ENCODE measurements at regions not wholly inside any gene's neighbourhood (a gene's known extent, or its start where the extent isn't known, plus 50 kb on each side); places are given as distances from the start of the nearest gene placed in this dataset.
"Not testable (repeated sequence)": the region's sequence is repeated elsewhere in the genome, so short reads cannot be mapped to it uniquely, and the experiment has no call there.

- ATAC-seq; DNase-seq (ENCODE audit: low spot score): not testable (repeated sequence)
These were observed 115.6 kb upstream of the MARK1 start for GRCh38 chr1:220412382-220412781.

- no peak for ATAC-seq
- DNase-seq (ENCODE audit: low spot score), result no peak
These were observed 117.3 kb upstream of the MARK1 start for GRCh38 chr1:220410611-220411010.

GRCh38 chr1:220409771-220410595 is 118.0 kb upstream of the MARK1 start:
- DNase-seq (ENCODE audit: low spot score) (no peak), ATAC-seq (no peak)

DNA sequence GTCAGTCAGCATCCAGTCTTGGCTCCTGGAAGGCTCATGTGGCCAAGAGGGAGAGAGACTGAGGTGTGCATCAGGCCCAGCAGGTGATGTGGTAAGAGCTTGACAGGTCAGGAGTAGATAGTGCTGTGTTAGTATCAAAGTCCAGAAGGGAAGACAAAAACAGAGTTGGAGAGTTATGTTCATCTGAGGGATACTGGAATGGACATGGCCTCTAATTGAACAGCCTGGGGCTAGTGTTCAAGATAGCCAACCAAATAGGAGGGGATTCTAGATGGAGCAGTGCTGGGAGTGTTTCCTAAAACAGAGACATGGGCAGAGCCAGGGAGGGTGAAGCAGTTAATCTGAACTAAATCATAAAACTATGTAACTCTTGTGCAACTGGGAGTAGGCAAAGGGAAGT is 120.7 kb upstream of the MARK1 start:
- DNase-seq (ENCODE audit: low spot score) (no peak), ATAC-seq (peak; percentile 65)

- ATAC-seq (no peak), DNase-seq (ENCODE audit: low spot score) (no peak)
These were observed 126.0 kb upstream of the RAB3GAP2 start for GRCh38 chr1:220398238-220398637.

DNA sequence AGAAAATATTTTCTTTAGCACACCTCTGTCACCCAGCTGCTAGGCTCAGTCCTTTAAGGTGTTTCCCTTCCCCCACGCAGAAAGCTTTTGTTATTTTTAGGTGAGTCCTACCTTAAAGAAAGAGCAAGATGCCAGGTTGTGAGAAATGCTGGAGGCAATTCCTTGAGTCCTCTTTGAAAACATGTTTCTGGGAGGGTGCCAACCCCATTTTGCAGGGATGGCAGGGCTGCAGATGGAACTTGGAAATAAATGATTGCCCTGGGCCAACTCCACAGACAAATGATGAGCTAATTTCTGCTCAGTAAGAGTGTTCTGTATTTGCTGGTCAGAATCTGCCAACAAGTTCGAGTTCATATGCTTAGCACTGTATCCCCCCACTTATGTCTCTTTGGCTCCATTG is 119.2 kb upstream of the RAB3GAP2 start:
- DNase-seq (ENCODE audit: low spot score) (no peak), ATAC-seq (no peak)

DNA sequence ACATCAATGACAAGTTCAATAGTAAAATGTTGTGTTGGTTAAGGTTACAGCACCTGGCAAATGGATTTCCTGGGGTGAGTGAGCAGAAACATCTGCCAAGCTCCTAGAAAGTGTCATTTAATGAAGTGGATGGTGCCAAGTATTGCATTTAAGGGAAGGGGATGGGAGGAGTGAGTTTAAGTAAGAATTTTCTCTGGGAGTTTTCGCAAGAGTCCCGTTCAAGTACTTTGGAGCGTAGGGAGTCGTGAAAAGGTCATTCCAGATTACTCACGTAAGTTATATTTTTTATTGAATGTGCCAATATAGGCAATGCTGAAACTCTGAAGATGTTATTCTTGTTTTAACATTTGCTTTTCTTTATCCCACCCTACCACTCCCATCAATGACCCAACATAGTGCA is 117.4 kb upstream of the RAB3GAP2 start:
- DNase-seq (ENCODE audit: low spot score) (no peak), ATAC-seq (no peak)

- ATAC-seq (peak; percentile 23), DNase-seq (ENCODE audit: low spot score) (no peak)
These were observed 114.4 kb upstream of the RAB3GAP2 start for GRCh38 chr1:220386494-220387195.

DNA sequence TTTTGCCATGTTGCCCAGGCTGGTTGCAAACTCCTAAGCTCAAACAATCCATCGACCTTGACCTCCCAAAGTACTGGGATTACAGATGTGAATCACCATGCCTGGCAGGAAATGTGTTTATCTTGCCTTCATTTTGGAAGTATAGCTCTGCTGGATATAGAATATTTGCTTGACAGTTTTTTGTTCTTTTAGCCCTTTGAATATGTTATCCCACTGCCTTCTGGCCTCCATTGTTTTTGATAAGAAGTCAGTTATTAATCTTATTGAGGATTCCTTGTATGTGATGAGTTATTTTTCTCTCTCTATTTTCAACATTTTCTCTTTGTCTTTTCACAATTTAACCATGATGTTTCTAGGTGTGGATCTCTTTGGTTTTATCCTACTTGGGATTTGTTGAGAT is 112.9 kb upstream of the RAB3GAP2 start:
- DNase-seq (ENCODE audit: low spot score) (no peak), ATAC-seq (no peak)

- ATAC-seq, result no peak
- no peak for DNase-seq (ENCODE audit: low spot score)
These were observed 110.7 kb upstream of the RAB3GAP2 start for GRCh38 chr1:220382994-220383393.

- DNase-seq (ENCODE audit: low spot score) (no peak), ATAC-seq (no peak)
These were observed 108.6 kb upstream of the RAB3GAP2 start for GRCh38 chr1:220380885-220381284.

- no peak for DNase-seq (ENCODE audit: low spot score)
- peak; percentile 23 for ATAC-seq
These were observed 106.5 kb upstream of the RAB3GAP2 start for GRCh38 chr1:220378571-220379302.

DNA sequence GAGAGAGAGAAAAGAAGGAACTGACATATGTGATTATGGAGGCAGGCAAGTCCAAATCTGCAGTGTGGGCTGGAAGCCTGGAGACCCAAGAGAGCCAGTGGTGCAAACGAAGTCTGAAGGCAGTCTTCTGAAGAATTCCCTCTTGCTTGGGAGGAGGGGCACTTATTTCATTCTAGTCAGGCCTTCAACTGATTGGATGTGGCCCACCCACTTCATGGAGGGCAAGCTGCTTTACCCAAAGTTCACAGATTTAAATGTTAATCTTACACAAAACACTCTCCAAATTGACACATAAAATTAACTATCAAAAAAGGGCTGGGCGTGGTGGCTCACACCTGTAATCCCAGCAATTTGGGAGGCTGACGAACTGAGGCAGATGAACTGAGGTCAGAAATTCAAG is 103.5 kb upstream of the RAB3GAP2 start:
- no peak for ATAC-seq
- DNase-seq (ENCODE audit: low spot score), result no peak

- ATAC-seq (no peak), DNase-seq (ENCODE audit: low spot score) (no peak)
These were observed 102.2 kb upstream of the RAB3GAP2 start for GRCh38 chr1:220374449-220374848.

GRCh38 chr1:220372451-220372850 is 100.2 kb upstream of the RAB3GAP2 start:
- no peak for DNase-seq (ENCODE audit: low spot score)
- no peak for ATAC-seq

DNA sequence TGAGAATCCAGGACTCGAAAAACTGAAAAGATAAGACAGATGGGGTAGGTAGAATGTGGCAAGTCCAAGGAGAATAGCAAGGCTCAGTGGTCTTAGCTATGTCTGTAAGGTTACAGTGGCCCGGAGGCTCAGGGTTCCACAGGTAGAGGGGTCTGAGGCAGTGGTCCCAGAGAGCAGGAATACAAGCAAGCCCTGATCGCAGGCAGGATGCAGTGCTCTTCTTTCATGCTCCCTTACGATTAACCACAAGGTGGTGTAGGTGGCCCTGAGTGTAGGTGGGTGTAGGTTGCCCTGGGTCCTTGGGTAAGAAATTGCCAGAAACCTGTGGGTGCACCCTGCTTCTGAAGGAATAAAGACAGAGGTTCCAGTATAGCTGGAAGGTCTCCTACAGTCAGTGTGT is 99.1 kb upstream of the RAB3GAP2 start:
- ATAC-seq, result no peak
- no peak for DNase-seq (ENCODE audit: low spot score)

DNA sequence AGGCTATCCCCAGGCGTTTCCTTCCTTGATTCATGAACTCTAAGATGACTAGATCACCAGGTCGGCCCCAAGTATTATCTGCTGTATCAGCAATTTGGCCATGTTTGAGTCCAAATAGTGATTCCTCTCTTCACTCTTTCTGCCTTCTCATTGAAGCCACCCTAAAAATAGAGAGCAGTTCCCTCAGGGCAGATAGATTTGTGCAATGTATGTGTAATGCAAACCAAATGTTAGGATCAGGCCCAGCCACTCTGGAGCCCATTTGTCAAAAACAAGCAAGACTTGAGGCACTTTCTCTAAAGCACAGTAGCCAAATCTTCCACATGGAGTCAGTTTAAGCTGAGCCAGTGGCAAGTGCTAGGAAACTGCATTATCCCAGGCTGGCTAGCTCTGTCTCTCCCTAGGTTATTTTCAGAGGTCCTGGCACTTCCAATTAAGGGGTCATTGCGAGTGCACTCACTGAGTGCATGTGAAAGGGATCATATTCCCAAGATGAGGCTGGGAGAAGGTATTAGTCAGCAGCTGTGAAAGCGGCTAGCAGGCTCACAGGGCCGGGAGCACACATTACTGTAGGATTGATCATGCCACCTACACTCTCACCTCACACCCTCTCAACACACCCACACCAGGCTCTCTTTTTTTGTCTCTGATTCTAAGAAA is 97.9 kb upstream of the RAB3GAP2 start:
- no peak for DNase-seq (ENCODE audit: low spot score)

DNA sequence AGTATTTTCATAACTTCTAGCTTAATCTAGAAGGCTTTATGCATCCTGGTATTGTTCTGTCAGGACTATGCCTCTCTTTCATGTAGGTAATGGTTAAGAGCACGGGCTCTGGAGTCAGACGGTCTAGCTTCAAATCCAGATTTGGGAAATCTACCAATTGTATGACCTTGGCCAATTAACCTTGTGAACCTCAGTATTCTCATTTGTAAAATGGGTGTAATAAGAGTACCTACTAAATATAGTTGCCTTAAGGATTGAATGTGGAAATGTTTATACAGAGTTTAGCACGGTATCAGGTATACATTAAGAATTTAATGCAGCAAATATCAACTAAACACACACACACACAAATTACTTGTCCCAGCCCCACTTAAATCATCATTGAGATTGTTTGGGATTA is 97.3 kb upstream of the RAB3GAP2 start:
- DNase-seq (ENCODE audit: low spot score), result no peak
- no peak for ATAC-seq

More for the DNA sequence above, 97.9 kb upstream of the RAB3GAP2 start:
- no peak for ATAC-seq

DNA sequence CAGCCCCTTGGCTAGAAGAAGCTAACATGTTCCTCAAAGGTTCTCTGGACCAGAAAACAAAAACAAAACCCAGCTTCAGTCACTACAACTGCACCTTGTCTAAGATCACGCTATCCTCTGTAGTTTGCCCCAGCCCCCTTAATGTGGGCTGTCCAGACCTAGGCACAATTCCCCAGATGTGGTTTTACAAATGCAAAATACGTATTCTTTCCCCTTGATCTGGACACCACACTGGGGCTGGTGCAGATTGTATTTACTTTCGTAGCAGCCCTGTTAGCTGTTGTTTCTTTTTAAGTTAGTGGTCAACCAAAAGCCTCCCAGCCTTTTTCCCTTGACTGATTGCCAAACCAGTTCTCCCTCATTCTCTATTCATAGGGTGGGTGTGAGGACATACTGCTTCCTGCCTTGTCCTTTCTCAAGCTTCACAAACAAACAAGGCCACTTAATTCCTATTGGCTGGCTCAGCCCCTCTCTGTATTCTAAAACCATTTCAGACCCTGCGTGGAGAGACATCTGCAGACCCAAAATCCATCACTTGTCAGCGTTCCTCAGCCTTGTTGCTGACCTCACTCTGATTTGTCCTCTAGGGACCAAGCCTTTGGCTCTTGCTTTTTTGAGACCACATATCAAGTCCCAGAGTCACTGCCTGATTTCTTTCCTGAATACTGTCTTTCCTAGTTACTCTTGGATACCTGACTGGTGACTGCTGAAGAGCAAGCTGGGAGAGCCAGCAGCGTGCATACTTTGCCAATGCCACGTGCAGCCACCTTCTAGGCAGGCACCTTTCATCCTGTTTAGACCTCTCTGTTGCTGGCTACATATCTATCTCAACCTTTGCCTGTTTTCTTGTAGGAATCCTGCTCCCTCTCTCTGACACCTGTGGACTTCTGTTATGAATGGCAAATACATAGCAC is 96.4 kb upstream of the RAB3GAP2 start:
- no peak for DNase-seq (ENCODE audit: low spot score)
- no peak for ATAC-seq

DNA sequence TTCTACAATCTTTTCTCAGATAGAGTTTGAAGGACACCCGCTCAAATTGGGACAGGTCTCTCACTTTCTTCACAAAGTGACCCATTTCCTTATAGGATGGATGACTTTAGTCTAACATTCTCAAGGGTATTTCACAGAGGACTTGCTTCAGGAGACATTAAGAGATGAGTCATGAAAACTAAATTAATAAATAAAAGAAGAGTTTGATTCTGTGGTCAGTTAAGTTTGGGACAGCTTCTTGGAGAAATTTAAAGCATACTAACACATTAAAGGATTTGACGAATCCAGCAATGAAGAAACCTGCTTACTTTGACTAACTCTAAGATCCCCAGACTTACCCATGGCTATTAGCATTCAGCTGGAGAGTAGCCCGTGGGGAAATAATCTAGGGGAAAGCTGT is 95.6 kb upstream of the RAB3GAP2 start:
- DNase-seq (ENCODE audit: low spot score) (no peak), ATAC-seq (no peak)
